OCI-LY7 (cell line): ENCODE measurements at regions not wholly inside any gene's neighbourhood (a gene's known extent, or its start where the extent isn't known, plus 50 kb on each side); places are given as distances from the start of the nearest gene placed in this dataset.

ENCODE experiments used
- BruUV-seq: library from RNA; stranded (reverse); fragments of 400-500 nt; replicated peaks from 2 replicates; lab custom pipeline; 2021; lab: Mats Ljungman, UMichigan
- CTCF ChIA-PET: fragments of 300-600 bp; sonication (Branson Sonifier 250); formaldehyde crosslinking; loops from one replicate; lab custom pipeline; 2022; ENCODE audit warnings: antibody characterized with exemption; ENCODE audit not compliant: unreplicated experiment; lab: Charles Lee
- POLR2A ChIA-PET: fragments of 300-600 bp; sonication (Branson Sonifier 250); formaldehyde crosslinking; loops from one replicate; lab custom pipeline; 2022; ENCODE audit warnings: antibody characterized with exemption; lab: Charles Lee
- DNase-seq: peaks from one replicate; pipeline ENCODE4 v3.0.0-alpha.2; 2015; ENCODE audit warnings: low spot score
- H2AFZ ChIP-seq: fragments of 200-600 bp; sonication (generic), shearing (Covaris generic); 2 replicates; pipeline ENCODE4 v1.6.1; 2014; ENCODE audit warnings: mild to moderate bottlenecking, antibody characterized with exemption, low read length, moderate library complexity
- H3K27ac ChIP-seq: fragments of 200-600 bp; sonication (generic); 2 replicates; pipeline ENCODE4 v1.5.1; 2014; ENCODE audit warnings: mixed run types, low read depth, mild to moderate bottlenecking, moderate library complexity, low read length, inconsistent platforms; ENCODE audit not compliant: poor library complexity, severe bottlenecking
- H3K36me3 ChIP-seq: fragments of 200-600 bp; sonication (generic); 2 replicates; pipeline ENCODE4 v1.6.1; 2014; ENCODE audit warnings: mild to moderate bottlenecking, antibody characterized with exemption, low read length, moderate library complexity, mixed read lengths; ENCODE audit not compliant: insufficient read depth
- H3K4me1 ChIP-seq: fragments of 200-600 bp; sonication (generic); 2 replicates; pipeline ENCODE4 v1.5.1; 2014; ENCODE audit warnings: mild to moderate bottlenecking, low read length; ENCODE audit not compliant: insufficient read depth, poor library complexity, severe bottlenecking
- H3K4me2 ChIP-seq: fragments of 200-600 bp; sonication (generic); 2 replicates; pipeline ENCODE4 v1.6.1; 2014; ENCODE audit warnings: mild to moderate bottlenecking, low read length
- H3K4me3 ChIP-seq: fragments of 200-600 bp; sonication (generic); 2 replicates; pipeline ENCODE4 v1.5.1; 2014; ENCODE audit warnings: mild to moderate bottlenecking, low read depth, low read length; ENCODE audit not compliant: poor library complexity, severe bottlenecking
- H3K79me2 ChIP-seq: fragments of 200-600 bp; sonication (generic); 2 replicates; pipeline ENCODE4 v1.6.1; 2016; ENCODE audit warnings: low read depth, mild to moderate bottlenecking, low read length, moderate library complexity, mixed read lengths; ENCODE audit not compliant: insufficient read depth
- H3K9me2 ChIP-seq: fragments of 200-600 bp; sonication (generic); 2 replicates; pipeline ENCODE4 v1.6.1; 2016; ENCODE audit warnings: mild to moderate bottlenecking, low read length, mixed read lengths; ENCODE audit not compliant: insufficient read depth
- H3K9me3 ChIP-seq: fragments of 200-600 bp; sonication (generic); 2 replicates; pipeline ENCODE4 v1.6.1; 2014; ENCODE audit warnings: mild to moderate bottlenecking, mixed run types, low read length, mixed read lengths
- H4K20me1 ChIP-seq: fragments of 200-600 bp; sonication (generic); 2 replicates; pipeline ENCODE4 v1.6.1; 2014; ENCODE audit warnings: mild to moderate bottlenecking, antibody characterized with exemption, low read length, moderate library complexity, mixed read lengths; ENCODE audit not compliant: insufficient read depth
- CTCF ChIP-seq: fragments of 200-600 bp; sonication (generic); conservative IDR thresholded peaks from 2 replicates; pipeline ENCODE4 v1.5.1; 2014; ENCODE audit warnings: mild to moderate bottlenecking, antibody characterized with exemption, low read length, moderate library complexity, mixed read lengths
- EZH2phosphoT487 ChIP-seq: fragments of 200-600 bp; sonication (generic); IDR thresholded peaks from 2 replicates; pipeline ENCODE4 v1.6.1; 2018; ENCODE audit warnings: low read depth, borderline replicate concordance, mild to moderate bottlenecking, mixed run types, antibody characterized with exemption, low read length, moderate library complexity, mixed read lengths
- intact Hi-C: fragments of 100-400 bp; cut with micrococcal nuclease; formaldehyde crosslinking; loops from one replicate; pipeline ENCODE4 v1.10.0; 2022; ENCODE audit not compliant: unreplicated experiment

- Histone ChIP-seq H3K4me2 (no peak overlapping the region), H3K79me2 (no peaks in the 10 kb centered on the region; the same call in 1 of the 2 replicates), H3K4me3 (no peak overlapping the region), H3K36me3 (no peaks in the 10 kb centered on the region), H3K27ac (no peak overlapping the region), H4K20me1 (no peaks in the 10 kb centered on the region), H3K9me3 (no peaks in the 10 kb centered on the region), H2AFZ (no peak overlapping the region), H3K9me2 (no peaks in the 10 kb centered on the region), H3K4me1 (no peaks in the 10 kb centered on the region)
- TF ChIP-seq EZH2phosphoT487 (no peak), CTCF (no peak)
- ChIA-PET POLR2A (no interaction called here), CTCF (no interaction called here)
- no TSS peak for BruUV-seq
- intact Hi-C loops, result no loop called here
- DNase-seq, result no peak
Observed at GRCh38 chr1:82507011-82507410, 706.3 kb downstream of the ADGRL2 start.

- Histone ChIP-seq H3K4me3 (no peak overlapping the region), H2AFZ (no peak overlapping the region), H3K4me1 (no peaks in the 10 kb centered on the region), H3K9me3 (no peaks in the 10 kb centered on the region), H3K79me2 (no peaks in the 10 kb centered on the region), H3K4me2 (no peak overlapping the region), H3K9me2 (no peaks in the 10 kb centered on the region), H4K20me1 (no peaks in the 10 kb centered on the region), H3K27ac (no peak overlapping the region), H3K36me3 (no peaks in the 10 kb centered on the region)
- DNase-seq, result no peak
- ChIA-PET POLR2A (interaction anchor here (0.6 kb wide), 1 partner anchor 27 kb away, joined by 4 read pairs; no protein-coding TSS in a partner anchor), CTCF (no interaction called here)
- intact Hi-C loops, result no loop called here
- no peak for TF ChIP-seq CTCF
- TF ChIP-seq EZH2phosphoT487, result no peak
- no TSS peak for BruUV-seq
Observed at GRCh38 chr1:82503822-82504221, 703.1 kb downstream of the ADGRL2 start.

GRCh38 chr1:82499022-82499421, 698.3 kb downstream of the ADGRL2 start:
- H3K4me1 ChIP-seq, result no peaks in the 10 kb centered on the region
- ChIA-PET POLR2A (interaction anchor here (0.5 kb wide), 1 partner anchor 60 kb away, joined by 3 read pairs; no protein-coding TSS in a partner anchor), CTCF (no interaction called here)
- no peak overlapping the region for H3K27ac ChIP-seq
- no peaks in the 10 kb centered on the region for H3K36me3 ChIP-seq
- BruUV-seq, result no TSS peak
- H3K79me2 ChIP-seq, result no peaks in the 10 kb centered on the region
- no peaks in the 10 kb centered on the region for H3K9me2 ChIP-seq
- no peak overlapping the region for H3K4me2 ChIP-seq
- intact Hi-C loops, result no loop called here
- H3K9me3 ChIP-seq, result no peaks in the 10 kb centered on the region
- H2AFZ ChIP-seq, result no peak overlapping the region
- TF ChIP-seq CTCF (no peak), EZH2phosphoT487 (no peak)
- no peak for DNase-seq
- no peak overlapping the region for H3K4me3 ChIP-seq
- H4K20me1 ChIP-seq, result no peaks in the 10 kb centered on the region
